ENCODE measurements at regions not wholly inside any gene's neighbourhood (a gene's known extent, or its start where the extent isn't known, plus 50 kb on each side); places are given as distances from the start of the nearest gene placed in this dataset.

- BruUV-seq (replicated peaks) = no TSS peak
- H3K27me3 ChIP-seq (ENCODE audit: insufficient read depth, low read depth) = no peaks in the 10 kb centered on the region
- no peaks in the 10 kb centered on the region for H3K9me2 ChIP-seq (ENCODE audit: insufficient read depth)
- no peak overlapping the region for H2AFZ ChIP-seq
- no peak for TF ChIP-seq CTCF (conservative IDR thresholded peaks at IDR 0.05)
- TF ChIP-seq EZH2 (IDR thresholded peaks at IDR 0.05; ENCODE audit: low read depth) = no peak
- no peak overlapping the region for H3K4me2 ChIP-seq
- POLR2A ChIA-PET (ENCODE audit: unreplicated experiment) = no interaction called here
- H3K27ac ChIP-seq = no peak overlapping the region
- H4K20me1 ChIP-seq (ENCODE audit: insufficient read depth) = no peaks in the 10 kb centered on the region
- H3F3A ChIP-seq (ENCODE audit: insufficient read depth, low read depth) = no peaks in the 10 kb centered on the region
- H3K4me1 ChIP-seq (replicated peaks; ENCODE audit: insufficient read depth) = no peaks in the 10 kb centered on the region
- no peaks in the 10 kb centered on the region for H3K36me3 ChIP-seq (ENCODE audit: low read depth)
- no peak overlapping the region for H3K4me3 ChIP-seq
- no peak for DNase-seq
- peaks cover 3% of the 10 kb centered on the region; the same call in 1 of the 2 replicates for H3K9me3 ChIP-seq (ENCODE audit: insufficient read depth, low read depth)
- CTCF ChIA-PET = no interaction called here
- no peaks in the 10 kb centered on the region for H3K79me2 ChIP-seq (ENCODE audit: low read depth)
- intact Hi-C loops (cut with micrococcal nuclease; ENCODE audit: unreplicated experiment) = no loop called here
Observed at GRCh38 chr6:14448246-14448645, 330.7 kb downstream of the CD83 start.

GRCh38 chr6:14450133-14450504 lies 332.5 kb downstream of the CD83 start:
- TF ChIP-seq EZH2 (IDR thresholded peaks at IDR 0.05; ENCODE audit: low read depth) = no peak
- no peaks in the 10 kb centered on the region for H4K20me1 ChIP-seq (ENCODE audit: insufficient read depth)
- H3F3A ChIP-seq (ENCODE audit: insufficient read depth, low read depth) = no peaks in the 10 kb centered on the region
- H3K4me3 ChIP-seq = no peak overlapping the region
- ChIA-PET POLR2A (ENCODE audit: unreplicated experiment) (no interaction called here), CTCF (no interaction called here)
- no peaks in the 10 kb centered on the region for H3K4me1 ChIP-seq (replicated peaks; ENCODE audit: insufficient read depth)
- intact Hi-C loops (cut with micrococcal nuclease; ENCODE audit: unreplicated experiment) = no loop called here
- peaks cover 3% of the 10 kb centered on the region; the same call in 1 of the 2 replicates for H3K9me3 ChIP-seq (ENCODE audit: insufficient read depth, low read depth)
- BruUV-seq (replicated peaks) = no TSS peak
- H3K27ac ChIP-seq = no peak overlapping the region
- no peaks in the 10 kb centered on the region for H3K27me3 ChIP-seq (ENCODE audit: insufficient read depth, low read depth)
- no peak overlapping the region for H2AFZ ChIP-seq
- H3K9me2 ChIP-seq (ENCODE audit: insufficient read depth) = no peaks in the 10 kb centered on the region
- H3K79me2 ChIP-seq (ENCODE audit: low read depth) = no peaks in the 10 kb centered on the region
- H3K36me3 ChIP-seq (ENCODE audit: low read depth) = no peaks in the 10 kb centered on the region
- no peak overlapping the region for H3K4me2 ChIP-seq
- no peak for DNase-seq

DNA sequence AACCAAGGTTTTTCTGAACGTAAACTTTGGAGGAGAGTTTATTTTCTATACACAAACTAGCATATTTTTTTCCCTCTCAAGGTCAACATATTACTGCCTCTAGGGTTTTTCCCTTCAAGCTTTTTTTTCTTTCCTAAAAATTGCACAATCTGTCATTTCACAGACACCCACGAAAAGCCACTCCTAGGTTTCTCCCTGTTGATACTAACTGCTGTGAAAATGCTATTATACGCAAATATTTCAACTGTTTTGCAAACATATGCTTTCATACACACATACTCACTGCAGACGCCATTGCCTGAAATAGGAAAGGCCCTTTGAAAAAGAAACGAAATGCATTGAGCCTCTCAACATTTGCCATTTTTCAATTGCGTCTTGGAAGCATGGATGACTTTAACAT lies 333.0 kb downstream of the CD83 start:
- no peak overlapping the region for H3K4me2 ChIP-seq
- H3K9me2 ChIP-seq (ENCODE audit: insufficient read depth) = no peaks in the 10 kb centered on the region
- H3K27ac ChIP-seq = no peak overlapping the region
- H3K4me1 ChIP-seq (replicated peaks; ENCODE audit: insufficient read depth) = no peaks in the 10 kb centered on the region
- no peaks in the 10 kb centered on the region for H3K27me3 ChIP-seq (ENCODE audit: insufficient read depth, low read depth)
- peaks cover 3% of the 10 kb centered on the region; the same call in 1 of the 2 replicates for H3K9me3 ChIP-seq (ENCODE audit: insufficient read depth, low read depth)
- no peak overlapping the region for H3K4me3 ChIP-seq
- H3K36me3 ChIP-seq (ENCODE audit: low read depth) = no peaks in the 10 kb centered on the region
- TF ChIP-seq CTCF (conservative IDR thresholded peaks at IDR 0.05) (no peak), EZH2 (IDR thresholded peaks at IDR 0.05; ENCODE audit: low read depth) (no peak)
- H3K79me2 ChIP-seq (ENCODE audit: low read depth) = no peaks in the 10 kb centered on the region
- POLR2A ChIA-PET (ENCODE audit: unreplicated experiment) = no interaction called here
- no peaks in the 10 kb centered on the region for H4K20me1 ChIP-seq (ENCODE audit: insufficient read depth)
- BruUV-seq (replicated peaks) = no TSS peak
- H3F3A ChIP-seq (ENCODE audit: insufficient read depth, low read depth) = no peaks in the 10 kb centered on the region
- CTCF ChIA-PET = no interaction called here
- no peak overlapping the region for H2AFZ ChIP-seq
- intact Hi-C loops (cut with micrococcal nuclease; ENCODE audit: unreplicated experiment) = no loop called here
- no peak for DNase-seq

DNA sequence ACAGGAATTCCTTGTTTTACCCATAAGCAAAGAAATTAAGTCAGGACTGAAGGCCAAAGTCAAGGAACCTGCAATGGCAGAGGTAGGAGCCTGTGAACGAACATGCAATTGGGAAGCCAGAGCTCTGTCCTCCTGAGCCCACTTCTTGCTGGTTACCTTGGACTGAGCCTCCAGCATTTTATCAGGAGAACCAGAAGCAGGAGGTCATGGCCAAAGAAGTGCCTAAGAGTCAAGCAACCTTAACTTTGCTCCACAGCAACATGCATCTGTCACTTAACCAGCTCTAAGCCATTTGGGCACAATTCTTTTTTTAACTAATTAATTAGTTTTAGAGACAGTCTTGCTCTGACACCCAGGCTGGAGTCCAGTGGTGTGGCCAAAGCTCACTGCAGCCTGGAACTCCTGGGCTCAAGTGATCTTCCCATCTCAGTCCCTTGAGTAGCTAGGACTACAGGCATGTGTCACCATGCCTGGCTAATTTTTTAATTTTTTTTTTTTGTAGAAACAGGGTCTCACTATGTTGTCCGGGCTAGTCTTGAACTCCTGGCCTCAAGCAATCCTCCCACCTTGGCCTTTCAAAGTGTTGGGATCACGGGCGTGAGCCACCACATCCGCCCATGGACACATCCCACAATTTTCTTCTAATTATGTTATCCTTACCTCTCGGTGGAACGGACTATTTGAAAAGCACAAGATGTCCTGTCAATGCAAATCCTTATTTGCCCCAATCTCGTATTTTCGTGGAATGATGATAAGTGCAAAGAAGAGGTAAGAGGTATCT lies 334.2 kb downstream of the CD83 start:
- H3K27ac ChIP-seq = no peak overlapping the region
- no TSS peak for BruUV-seq (replicated peaks)
- H3K36me3 ChIP-seq (ENCODE audit: low read depth) = no peaks in the 10 kb centered on the region
- DNase-seq = no peak
- H3K9me3 ChIP-seq (ENCODE audit: insufficient read depth, low read depth) = peaks cover 3% of the 10 kb centered on the region; the same call in 1 of the 2 replicates
- H3F3A ChIP-seq (ENCODE audit: insufficient read depth, low read depth) = no peaks in the 10 kb centered on the region
- CTCF ChIA-PET = no interaction called here
- H3K4me1 ChIP-seq (replicated peaks; ENCODE audit: insufficient read depth) = no peaks in the 10 kb centered on the region
- no peaks in the 10 kb centered on the region for H4K20me1 ChIP-seq (ENCODE audit: insufficient read depth)
- no peaks in the 10 kb centered on the region for H3K79me2 ChIP-seq (ENCODE audit: low read depth)
- TF ChIP-seq CTCF (conservative IDR thresholded peaks at IDR 0.05) = no peak
- no peak for TF ChIP-seq EZH2 (IDR thresholded peaks at IDR 0.05; ENCODE audit: low read depth)
- no peak overlapping the region for H3K4me2 ChIP-seq
- no peak overlapping the region for H3K4me3 ChIP-seq
- H3K9me2 ChIP-seq (ENCODE audit: insufficient read depth) = no peaks in the 10 kb centered on the region
- H2AFZ ChIP-seq = no peak overlapping the region
- POLR2A ChIA-PET (ENCODE audit: unreplicated experiment) = no interaction called here
- no peaks in the 10 kb centered on the region for H3K27me3 ChIP-seq (ENCODE audit: insufficient read depth, low read depth)
- intact Hi-C loops (cut with micrococcal nuclease; ENCODE audit: unreplicated experiment) = no loop called here
